CD4-positive, alpha-beta memory T cell (primary cell): ENCODE measurements at regions not wholly inside any gene's neighbourhood (a gene's known extent, or its start where the extent isn't known, plus 50 kb on each side); places are given as distances from the start of the nearest gene placed in this dataset.

Experiments
- CTCF ChIA-PET: fragments of 350-600 bp; sonication (Branson Sonifier 250); formaldehyde crosslinking; loops from one replicate; lab custom pipeline; 2021; ENCODE audit warnings: inconsistent platforms; ENCODE audit not compliant: partially characterized antibody; lab: Charles Lee
- POLR2A ChIA-PET: fragments of 350-600 bp; sonication (Branson Sonifier 250); formaldehyde crosslinking; loops from one replicate; lab custom pipeline; 2021; ENCODE audit not compliant: partially characterized antibody; lab: Charles Lee
- DNase-seq, 5 donors: peaks; one replicate each; pipeline versions ENCODE4 v3.0.0 to v3.0.0-alpha.2; 2020 to 2022; ENCODE audit warnings: mixed read lengths in 1 of 5
- H3K27ac ChIP-seq: one replicate; pipeline ENCODE4 v1.7.0; 2013; ENCODE audit warnings: low read depth, low read length
- H3K27me3 ChIP-seq: 2 replicates; pipeline ENCODE4 v1.7.0; 2013; ENCODE audit warnings: mild to moderate bottlenecking, low read length, moderate library complexity; ENCODE audit not compliant: insufficient read depth
- H3K36me3 ChIP-seq: 2 replicates; pipeline ENCODE4 v1.7.0; 2013; ENCODE audit warnings: mild to moderate bottlenecking, low read length, moderate library complexity; ENCODE audit not compliant: insufficient read depth
- H3K4me1 ChIP-seq: 2 replicates; pipeline ENCODE4 v1.7.0; 2013; ENCODE audit warnings: mild to moderate bottlenecking, low read length, moderate library complexity; ENCODE audit not compliant: insufficient read depth
- H3K4me3 ChIP-seq, 2 donors: one replicate each; pipeline ENCODE4 v1.7.0; 2013; ENCODE audit warnings: low read length in 2 of 2, mild to moderate bottlenecking in 1 of 2
- H3K9me3 ChIP-seq, 2 donors: one replicate each; pipeline ENCODE4 v1.7.0; 2013; ENCODE audit warnings: low read length in 2 of 2, control low read depth in 1 of 2; ENCODE audit not compliant: control insufficient read depth in 1 of 2
- H3K27ac Mint-ChIP-seq, 7 donors: one replicate each; pipeline ENCODE4 v1.8.0; 2020 to 2021; ENCODE audit warnings: mixed read lengths in 7 of 7, mild to moderate bottlenecking in 6 of 7, inconsistent platforms in 3 of 7, moderate library complexity in 3 of 7
- H3K27me3 Mint-ChIP-seq, 2 donors: one replicate each; pipeline ENCODE4 v1.8.0; 2020 to 2021; ENCODE audit warnings: mixed read lengths in 2 of 2
- H3K36me3 Mint-ChIP-seq, 2 donors: one replicate each; pipeline ENCODE4 v1.8.0; 2020 to 2021; ENCODE audit warnings: mixed read lengths in 2 of 2, inconsistent platforms in 1 of 2, mild to moderate bottlenecking in 1 of 2
- H3K4me1 Mint-ChIP-seq, 4 donors: one replicate each; pipeline ENCODE4 v1.8.0; 2020 to 2021; ENCODE audit warnings: mixed read lengths in 4 of 4, mild to moderate bottlenecking in 1 of 4
- H3K4me3 Mint-ChIP-seq, 8 donors: one replicate each; pipeline ENCODE4 v1.8.0; 2020 to 2021; ENCODE audit warnings: mixed read lengths in 8 of 8, mild to moderate bottlenecking in 7 of 8, moderate library complexity in 6 of 8, inconsistent platforms in 3 of 8
- H3K9me3 Mint-ChIP-seq, 8 donors: one replicate each; pipeline ENCODE4 v1.8.0; 2020 to 2021; ENCODE audit warnings: mixed read lengths in 8 of 8, mild to moderate bottlenecking in 5 of 8, inconsistent platforms in 3 of 8, moderate library complexity in 1 of 8
- intact Hi-C: fragments of 100-400 bp; cut with micrococcal nuclease; formaldehyde crosslinking; loops from one replicate; pipeline ENCODE4 v1.15.1; 2023

- Mint-ChIP-seq H3K4me1 (no peaks in the 10 kb centered on the region), H3K4me3 (no peak overlapping the region), H3K27me3 (peaks cover 0 to 5% of the 10 kb centered on the region in 2 donors), H3K9me3 (peaks cover 0 to 2% (median 0%) of the 10 kb centered on the region in 8 donors), H3K36me3 (no peaks in the 10 kb centered on the region), H3K27ac (no peak overlapping the region)
- H3K9me3 ChIP-seq, result no peaks in the 10 kb centered on the region
- no peak overlapping the region for H3K27ac ChIP-seq
- intact Hi-C loops, result no loop called here
- H3K4me1 ChIP-seq, result no peaks in the 10 kb centered on the region
- no peaks in the 10 kb centered on the region for H3K36me3 ChIP-seq
- POLR2A ChIA-PET, result no interaction called here
- CTCF ChIA-PET, result no interaction called here
- DNase-seq, result no peak
- no peaks in the 10 kb centered on the region for H3K27me3 ChIP-seq
- H3K4me3 ChIP-seq, result no peak overlapping the region
Observed at GRCh38 chr4:84159762-84160161, 339.3 kb downstream of the NKX6-1 start.

- peaks cover 0 to 2% (median 0%) of the 10 kb centered on the region in 8 donors for H3K9me3 Mint-ChIP-seq
- POLR2A ChIA-PET, result no interaction called here
- no peaks in the 10 kb centered on the region for H3K4me1 Mint-ChIP-seq
- H3K27ac Mint-ChIP-seq, result no peak overlapping the region
- no peak overlapping the region for H3K4me3 ChIP-seq
- H3K27me3 Mint-ChIP-seq, result peaks cover 0 to 5% of the 10 kb centered on the region in 2 donors
- H3K36me3 Mint-ChIP-seq, result no peaks in the 10 kb centered on the region
- no peaks in the 10 kb centered on the region for H3K4me1 ChIP-seq
- H3K27ac ChIP-seq, result no peak overlapping the region
- H3K36me3 ChIP-seq, result no peaks in the 10 kb centered on the region
- intact Hi-C loops, result no loop called here
- no peaks in the 10 kb centered on the region for H3K27me3 ChIP-seq
- CTCF ChIA-PET, result no interaction called here
- no peak overlapping the region for H3K4me3 Mint-ChIP-seq
- no peaks in the 10 kb centered on the region for H3K9me3 ChIP-seq
- no peak for DNase-seq
Observed at GRCh38 chr4:84158670-84159069, 340.4 kb downstream of the NKX6-1 start.

- CTCF ChIA-PET, result interaction anchor here (0.8 kb wide), 1 partner anchor 147 kb away, joined by 3 read pairs; no protein-coding TSS in a partner anchor
- Mint-ChIP-seq H3K4me1 (peaks cover 2 to 4% (median 3%) of the 10 kb centered on the region in 4 donors), H3K27me3 (no peaks in the 10 kb centered on the region), H3K36me3 (no peaks in the 10 kb centered on the region), H3K9me3 (peaks cover 0 to 2% (median 0%) of the 10 kb centered on the region in 8 donors), H3K4me3 (no peak overlapping the region), H3K27ac (no peak overlapping the region)
- no peaks in the 10 kb centered on the region for H3K27me3 ChIP-seq
- no peak for DNase-seq
- no peaks in the 10 kb centered on the region for H3K4me1 ChIP-seq
- no peaks in the 10 kb centered on the region for H3K9me3 ChIP-seq
- H3K27ac ChIP-seq, result no peak overlapping the region
- intact Hi-C loops, result no loop called here
- POLR2A ChIA-PET, result no interaction called here
- H3K4me3 ChIP-seq, result no peak overlapping the region
- no peaks in the 10 kb centered on the region for H3K36me3 ChIP-seq
Observed at GRCh38 chr4:84151574-84151973, 347.5 kb downstream of the NKX6-1 start.

GRCh38 chr4:84150177-84150576 lies 348.9 kb downstream of the NKX6-1 start:
- no peak for DNase-seq
- H3K4me1 Mint-ChIP-seq, result peaks cover 5 to 17% (median 12%) of the 10 kb centered on the region in 4 donors
- no peaks in the 10 kb centered on the region for H3K36me3 Mint-ChIP-seq
- no peak overlapping the region for H3K4me3 Mint-ChIP-seq
- H3K27me3 ChIP-seq, result no peaks in the 10 kb centered on the region
- H3K4me3 ChIP-seq, result no peak overlapping the region
- H3K27ac ChIP-seq, result no peak overlapping the region
- CTCF ChIA-PET, result no interaction called here
- H3K36me3 ChIP-seq, result no peaks in the 10 kb centered on the region
- POLR2A ChIA-PET, result no interaction called here
- no peaks in the 10 kb centered on the region for H3K4me1 ChIP-seq
- peaks cover 0 to 2% (median 0%) of the 10 kb centered on the region in 8 donors for H3K9me3 Mint-ChIP-seq
- intact Hi-C loops, result no loop called here
- H3K27me3 Mint-ChIP-seq, result no peaks in the 10 kb centered on the region
- no peak overlapping the region for H3K27ac Mint-ChIP-seq
- no peaks in the 10 kb centered on the region for H3K9me3 ChIP-seq

- Histone ChIP-seq H3K4me3 (no peak overlapping the region), H3K9me3 (no peaks in the 10 kb centered on the region), H3K27me3 (no peaks in the 10 kb centered on the region), H3K27ac (no peak overlapping the region), H3K4me1 (no peaks in the 10 kb centered on the region), H3K36me3 (no peaks in the 10 kb centered on the region)
- POLR2A ChIA-PET, result no interaction called here
- H3K4me3 Mint-ChIP-seq, result no peak overlapping the region
- DNase-seq, result no peak
- no peak overlapping the region for H3K27ac Mint-ChIP-seq
- intact Hi-C loops, result no loop called here
- H3K27me3 Mint-ChIP-seq, result no peaks in the 10 kb centered on the region
- CTCF ChIA-PET, result no interaction called here
- peaks cover 0 to 2% (median 0%) of the 10 kb centered on the region in 8 donors for H3K9me3 Mint-ChIP-seq
- H3K4me1 Mint-ChIP-seq, result peaks cover 5 to 19% (median 13%) of the 10 kb centered on the region in 4 donors
- H3K36me3 Mint-ChIP-seq, result no peaks in the 10 kb centered on the region
Observed at GRCh38 chr4:84147831-84148230, 351.3 kb downstream of the NKX6-1 start.

GRCh38 chr4:84146300-84146959 lies 352.7 kb downstream of the NKX6-1 start:
- POLR2A ChIA-PET, result no interaction called here
- no peak for DNase-seq
- Histone ChIP-seq H3K27ac (no peak overlapping the region), H3K27me3 (no peaks in the 10 kb centered on the region), H3K36me3 (no peaks in the 10 kb centered on the region), H3K4me1 (no peaks in the 10 kb centered on the region), H3K4me3 (no peak overlapping the region), H3K9me3 (no peaks in the 10 kb centered on the region)
- Mint-ChIP-seq H3K4me1 (peaks cover 5 to 19% (median 13%) of the 10 kb centered on the region in 4 donors), H3K36me3 (no peaks in the 10 kb centered on the region), H3K9me3 (peaks cover 0 to 2% (median 0%) of the 10 kb centered on the region in 8 donors), H3K27me3 (no peaks in the 10 kb centered on the region), H3K27ac (peak overlapping the region in 4 of 7 donors; percentile 0 to 72 (median 38)), H3K4me3 (peak overlapping the region in 7 of 8 donors; percentile 7 to 80 (median 32))
- CTCF ChIA-PET, result no interaction called here
- intact Hi-C loops, result no loop called here

GRCh38 chr4:84145176-84145575 lies 353.9 kb downstream of the NKX6-1 start:
- peaks cover 5 to 19% (median 13%) of the 10 kb centered on the region in 4 donors for H3K4me1 Mint-ChIP-seq

More at GRCh38 chr4:84145176-84145575, 353.9 kb downstream of the NKX6-1 start:
- H3K4me3 ChIP-seq, result no peak overlapping the region
- H3K9me3 ChIP-seq, result no peaks in the 10 kb centered on the region
- Mint-ChIP-seq H3K9me3 (peaks cover 0 to 2% (median 0%) of the 10 kb centered on the region in 8 donors), H3K27me3 (no peaks in the 10 kb centered on the region), H3K36me3 (no peaks in the 10 kb centered on the region), H3K4me3 (no peak overlapping the region), H3K27ac (no peak overlapping the region)
- no peak for DNase-seq
- no peak overlapping the region for H3K27ac ChIP-seq
- no peaks in the 10 kb centered on the region for H3K36me3 ChIP-seq
- ChIA-PET CTCF (no interaction called here), POLR2A (no interaction called here)
- no peaks in the 10 kb centered on the region for H3K4me1 ChIP-seq
- no peaks in the 10 kb centered on the region for H3K27me3 ChIP-seq
- intact Hi-C loops, result no loop called here
